ENCODE measurements at regions not wholly inside any gene's neighbourhood (a gene's known extent, or its start where the extent isn't known, plus 50 kb on each side); places are given as distances from the start of the nearest gene placed in this dataset.
"Not testable (repeated sequence)": the region's sequence is repeated elsewhere in the genome, so short reads cannot be mapped to it uniquely, and the experiment has no call there.

GRCh38 chr1:73009311-73009710 is 727.0 kb upstream of the NEGR1 start:
- H3K27me3 Mint-ChIP-seq (ENCODE audit: insufficient read depth, unreplicated experiment) = no peaks in the 10 kb centered on the region
- Histone ChIP-seq H3K36me3 (ENCODE audit: control insufficient read depth, insufficient read depth, low read length) (no peaks in the 10 kb centered on the region), H3K4me3 (ENCODE audit: low read depth, low read length) (no peak overlapping the region), H3K9me3 (no peaks in the 10 kb centered on the region), H3K27me3 (replicated peaks; ENCODE audit: control insufficient read depth, insufficient read depth, low read length) (no peaks in the 10 kb centered on the region), H3K4me1 (no peaks in the 10 kb centered on the region)
- TF ChIP-seq CTCF (IDR thresholded peaks at IDR 0.05; ENCODE audit: insufficient read depth in 1 of 2, low read depth in 1 of 2, low read length in 1 of 2, severe bottlenecking in 1 of 2, unreplicated experiment in 1 of 2) = no peak
- ChIA-PET POLR2A (no interaction called here), CTCF (no interaction called here)
- H3K4me1 Mint-ChIP-seq (ENCODE audit: low read depth, unreplicated experiment) = no peaks in the 10 kb centered on the region
- no peaks in the 10 kb centered on the region for H3K36me3 Mint-ChIP-seq (ENCODE audit: insufficient read depth, unreplicated experiment)
- no peak overlapping the region for H3K27ac Mint-ChIP-seq (ENCODE audit: unreplicated experiment)
- no peaks in the 10 kb centered on the region for H3K9me3 Mint-ChIP-seq (ENCODE audit: unreplicated experiment)
- intact Hi-C loops (cut with micrococcal nuclease; ENCODE audit: unreplicated experiment) = no loop called here
- no peak for DNase-seq
- no peak overlapping the region for H3K4me3 Mint-ChIP-seq (ENCODE audit: unreplicated experiment)
- no TSS peak for BruUV-seq (replicated peaks)

- Histone ChIP-seq H3K36me3 (ENCODE audit: control insufficient read depth, insufficient read depth, low read length) (no peaks in the 10 kb centered on the region), H3K4me1 (no peaks in the 10 kb centered on the region), H3K9me3 (no peaks in the 10 kb centered on the region), H3K4me3 (ENCODE audit: low read depth, low read length) (no peak overlapping the region), H3K27me3 (replicated peaks; ENCODE audit: control insufficient read depth, insufficient read depth, low read length) (no peaks in the 10 kb centered on the region)
- H3K27me3 Mint-ChIP-seq (ENCODE audit: insufficient read depth, unreplicated experiment) = no peaks in the 10 kb centered on the region
- no TSS peak for BruUV-seq (replicated peaks)
- no peak for TF ChIP-seq CTCF (IDR thresholded peaks at IDR 0.05; ENCODE audit: insufficient read depth in 1 of 2, low read depth in 1 of 2, low read length in 1 of 2, severe bottlenecking in 1 of 2, unreplicated experiment in 1 of 2)
- H3K9me3 Mint-ChIP-seq (ENCODE audit: unreplicated experiment) = no peaks in the 10 kb centered on the region
- H3K36me3 Mint-ChIP-seq (ENCODE audit: insufficient read depth, unreplicated experiment) = no peaks in the 10 kb centered on the region
- DNase-seq = no peak
- intact Hi-C loops (cut with micrococcal nuclease; ENCODE audit: unreplicated experiment) = no loop called here
- ChIA-PET POLR2A (no interaction called here), CTCF (no interaction called here)
- H3K27ac Mint-ChIP-seq (ENCODE audit: unreplicated experiment) = no peak overlapping the region
- no peaks in the 10 kb centered on the region for H3K4me1 Mint-ChIP-seq (ENCODE audit: low read depth, unreplicated experiment)
- H3K4me3 Mint-ChIP-seq (ENCODE audit: unreplicated experiment) = no peak overlapping the region
Observed at GRCh38 chr1:72997624-72998023, 715.3 kb upstream of the NEGR1 start.

- no peak overlapping the region for H3K4me3 Mint-ChIP-seq (ENCODE audit: unreplicated experiment)
- H3K27ac Mint-ChIP-seq (ENCODE audit: unreplicated experiment) = no peak overlapping the region
- H3K27me3 Mint-ChIP-seq (ENCODE audit: insufficient read depth, unreplicated experiment) = no peaks in the 10 kb centered on the region
- ChIA-PET CTCF (no interaction called here), POLR2A (no interaction called here)
- no peaks in the 10 kb centered on the region for H3K36me3 Mint-ChIP-seq (ENCODE audit: insufficient read depth, unreplicated experiment)
- intact Hi-C loops (cut with micrococcal nuclease; ENCODE audit: unreplicated experiment) = no loop called here
- DNase-seq = no peak
- no peaks in the 10 kb centered on the region for H3K9me3 Mint-ChIP-seq (ENCODE audit: unreplicated experiment)
- no peak overlapping the region for H3K4me3 ChIP-seq (ENCODE audit: low read depth, low read length)
- no TSS peak for BruUV-seq (replicated peaks)
- TF ChIP-seq CTCF (IDR thresholded peaks at IDR 0.05; ENCODE audit: insufficient read depth in 1 of 2, low read depth in 1 of 2, low read length in 1 of 2, severe bottlenecking in 1 of 2, unreplicated experiment in 1 of 2) = no peak
- no peaks in the 10 kb centered on the region for H3K27me3 ChIP-seq (replicated peaks; ENCODE audit: control insufficient read depth, insufficient read depth, low read length)
- H3K36me3 ChIP-seq (ENCODE audit: control insufficient read depth, insufficient read depth, low read length) = no peaks in the 10 kb centered on the region
- H3K9me3 ChIP-seq = no peaks in the 10 kb centered on the region
- no peaks in the 10 kb centered on the region for H3K4me1 ChIP-seq
- H3K4me1 Mint-ChIP-seq (ENCODE audit: low read depth, unreplicated experiment) = no peaks in the 10 kb centered on the region
Observed at GRCh38 chr1:72997041-72997440, 714.7 kb upstream of the NEGR1 start.

GRCh38 chr1:72987871-72988270 is 705.5 kb upstream of the NEGR1 start:
- H3K27ac Mint-ChIP-seq (ENCODE audit: unreplicated experiment); BruUV-seq (replicated peaks); H3K4me3 Mint-ChIP-seq (ENCODE audit: unreplicated experiment); DNase-seq; H3K4me1 ChIP-seq; H3K9me3 ChIP-seq; POLR2A ChIA-PET; H3K36me3 Mint-ChIP-seq (ENCODE audit: insufficient read depth, unreplicated experiment); H3K36me3 ChIP-seq (ENCODE audit: control insufficient read depth, insufficient read depth, low read length); intact Hi-C loops (cut with micrococcal nuclease; ENCODE audit: unreplicated experiment); H3K4me1 Mint-ChIP-seq (ENCODE audit: low read depth, unreplicated experiment); H3K4me3 ChIP-seq (ENCODE audit: low read depth, low read length); H3K27me3 Mint-ChIP-seq (ENCODE audit: insufficient read depth, unreplicated experiment); H3K27me3 ChIP-seq (replicated peaks; ENCODE audit: control insufficient read depth, insufficient read depth, low read length); H3K9me3 Mint-ChIP-seq (ENCODE audit: unreplicated experiment); CTCF ChIA-PET: not testable (repeated sequence)
